Hepatocyte (in vitro differentiated cells): ENCODE measurements at regions not wholly inside any gene's neighbourhood (a gene's known extent, or its start where the extent isn't known, plus 50 kb on each side); places are given as distances from the start of the nearest gene placed in this dataset.

Experiments used
- DNase-seq: peaks from one replicate; pipeline ENCODE4 v3.0.0-alpha.2; 2016; ENCODE audit warnings: low spot score
- H2AFZ ChIP-seq: fragments of 200-600 bp; sonication (generic); 2 replicates; pipeline ENCODE4 v1.6.0; 2016; ENCODE audit warnings: antibody characterized with exemption, mild to moderate bottlenecking
- H3K27ac ChIP-seq: fragments of 200-600 bp; sonication (generic); 2 replicates; pipeline ENCODE4 v1.5.1; 2016; ENCODE audit warnings: mild to moderate bottlenecking
- H3K27me3 ChIP-seq: fragments of 200-600 bp; sonication (generic); 2 replicates; pipeline ENCODE4 v1.6.1; 2016
- H3K36me3 ChIP-seq: fragments of 200-600 bp; sonication (generic); replicated peaks from 2 replicates; pipeline ENCODE4 v1.5.1; 2016; ENCODE audit warnings: low read depth; ENCODE audit not compliant: insufficient read depth
- H3K4me1 ChIP-seq: fragments of 200-600 bp; sonication (generic); 2 replicates; pipeline ENCODE4 v1.5.1; 2016; ENCODE audit warnings: mild to moderate bottlenecking, moderate library complexity; ENCODE audit not compliant: insufficient read depth
- H3K4me2 ChIP-seq: fragments of 200-600 bp; sonication (generic); 2 replicates; pipeline ENCODE4 v1.6.0; 2016
- H3K4me3 ChIP-seq: fragments of 200-600 bp; sonication (generic); 2 replicates; pipeline ENCODE4 v1.5.1; 2016; ENCODE audit warnings: mild to moderate bottlenecking
- H3K79me2 ChIP-seq: fragments of 200-600 bp; sonication (generic); 2 replicates; pipeline ENCODE4 v1.6.0; 2017; ENCODE audit warnings: mild to moderate bottlenecking
- H3K9me2 ChIP-seq: fragments of 200-600 bp; sonication (generic); replicated peaks from 2 replicates; pipeline ENCODE4 v1.6.0; 2017; ENCODE audit warnings: mild to moderate bottlenecking; ENCODE audit not compliant: insufficient read depth
- H3K9me3 ChIP-seq: fragments of 200-600 bp; sonication (generic); 2 replicates; pipeline ENCODE4 v1.5.1; 2016; ENCODE audit warnings: low read depth, mild to moderate bottlenecking
- H4K20me1 ChIP-seq: fragments of 200-600 bp; sonication (generic); 2 replicates; pipeline ENCODE4 v1.6.0; 2016; ENCODE audit warnings: mild to moderate bottlenecking; ENCODE audit not compliant: insufficient read depth, poor library complexity, severe bottlenecking
- CTCF ChIP-seq: fragments of 200-600 bp; sonication (generic); IDR thresholded peaks from 2 replicates; pipeline ENCODE4 v1.5.1; 2016; ENCODE audit warnings: antibody characterized with exemption, mild to moderate bottlenecking; ENCODE audit not compliant: poor library complexity
- EZH2 ChIP-seq: fragments of 200-600 bp; sonication (generic); IDR thresholded peaks from 2 replicates; pipeline ENCODE4 v1.6.1; 2016; ENCODE audit warnings: antibody characterized with exemption, mild to moderate bottlenecking, borderline replicate concordance
- EZH2phosphoT487 ChIP-seq: fragments of 200-600 bp; sonication (generic); IDR thresholded peaks from one replicate; pipeline ENCODE4 v1.6.1; 2018; ENCODE audit warnings: antibody characterized with exemption, mild to moderate bottlenecking, low read depth, moderate library complexity; ENCODE audit not compliant: unreplicated experiment, severe bottlenecking
- WGBS: methylation state at CpG from one replicate; pipeline ENCODE4 v1.1.6; 2016; ENCODE audit warnings: low lambda C conversion rate; ENCODE audit errors: missing lambda C conversion rate; 5-methylcytosine and 5-hydroxymethylcytosine counted together

GRCh38 chr11:122170815-122171475 is 54.9 kb upstream of the BLID start:
- no peaks in the 10 kb centered on the region for H3K4me1 ChIP-seq
- H3K4me3 ChIP-seq, result no peak overlapping the region
- H2AFZ ChIP-seq, result no peak overlapping the region
- no peaks in the 10 kb centered on the region for H3K9me2 ChIP-seq
- no peaks in the 10 kb centered on the region for H3K36me3 ChIP-seq
- H3K9me3 ChIP-seq, result no peaks in the 10 kb centered on the region
- peaks cover 3% of the 10 kb centered on the region for H3K79me2 ChIP-seq
- no peaks in the 10 kb centered on the region for H4K20me1 ChIP-seq
- H3K27me3 ChIP-seq, result no peaks in the 10 kb centered on the region
- 98% methylated on average over 3 of the region's 3 CpGs for WGBS
- TF ChIP-seq EZH2, result no peak
- no peak for TF ChIP-seq EZH2phosphoT487
- TF ChIP-seq CTCF, result no peak
- DNase-seq, result no peak
- no peak overlapping the region for H3K27ac ChIP-seq
- no peak overlapping the region for H3K4me2 ChIP-seq

GRCh38 chr11:122168218-122168617 is 52.2 kb upstream of the BLID start:
- H3K4me1 ChIP-seq, result no peaks in the 10 kb centered on the region
- no peak overlapping the region for H3K4me2 ChIP-seq
- no peak for TF ChIP-seq EZH2
- no peak for TF ChIP-seq EZH2phosphoT487
- TF ChIP-seq CTCF, result no peak
- H3K27me3 ChIP-seq, result no peaks in the 10 kb centered on the region
- no peak overlapping the region for H3K4me3 ChIP-seq
- DNase-seq, result no peak
- no peaks in the 10 kb centered on the region for H3K9me2 ChIP-seq
- H3K36me3 ChIP-seq, result no peaks in the 10 kb centered on the region
- H3K79me2 ChIP-seq, result peaks cover 3% of the 10 kb centered on the region
- H3K9me3 ChIP-seq, result no peaks in the 10 kb centered on the region
- H4K20me1 ChIP-seq, result no peaks in the 10 kb centered on the region
- 89% methylated on average over 3 of the region's 3 CpGs for WGBS
- H3K27ac ChIP-seq, result no peak overlapping the region
- no peak overlapping the region for H2AFZ ChIP-seq

GRCh38 chr11:122167100-122167499 is 51.1 kb upstream of the BLID start:
- Histone ChIP-seq H3K79me2 (peaks cover 3% of the 10 kb centered on the region), H3K4me3 (no peak overlapping the region)

More at GRCh38 chr11:122167100-122167499, 51.1 kb upstream of the BLID start:
- no peak for DNase-seq
- Histone ChIP-seq H3K36me3 (no peaks in the 10 kb centered on the region), H3K9me3 (no peaks in the 10 kb centered on the region), H3K27ac (no peak overlapping the region), H4K20me1 (no peaks in the 10 kb centered on the region), H3K9me2 (no peaks in the 10 kb centered on the region), H2AFZ (no peak overlapping the region), H3K4me1 (no peaks in the 10 kb centered on the region), H3K27me3 (no peaks in the 10 kb centered on the region), H3K4me2 (no peak overlapping the region)
- WGBS, result 81% methylated on average over 3 of the region's 3 CpGs
- TF ChIP-seq EZH2phosphoT487 (no peak), EZH2 (no peak), CTCF (no peak)
